Muscle of leg (tissue), 3 donors: ENCODE measurements at regions not wholly inside any gene's neighbourhood (a gene's known extent, or its start where the extent isn't known, plus 50 kb on each side); places are given as distances from the start of the nearest gene placed in this dataset.
"Not testable (repeated sequence)": the region's sequence is repeated elsewhere in the genome, so short reads cannot be mapped to it uniquely, and the experiment has no call there.

Experiments
- DNase-seq: peaks from one replicate; pipeline ENCODE4 v3.0.0; 2013
- H3K27ac ChIP-seq: one replicate; pipeline ENCODE4 v1.5.1; 2013; ENCODE audit warnings: mild to moderate bottlenecking, low read length, control low read depth
- H3K27me3 ChIP-seq: one replicate; pipeline ENCODE4 v1.6.1; 2013; ENCODE audit warnings: low read length; ENCODE audit not compliant: control insufficient read depth, insufficient read depth
- H3K36me3 ChIP-seq: one replicate; pipeline ENCODE4 v1.6.1; 2013; ENCODE audit warnings: low read length; ENCODE audit not compliant: control insufficient read depth, insufficient read depth
- H3K4me1 ChIP-seq: one replicate; pipeline ENCODE4 v1.6.1; 2013; ENCODE audit warnings: low read length; ENCODE audit not compliant: control insufficient read depth, insufficient read depth
- H3K4me3 ChIP-seq: one replicate; pipeline ENCODE4 v1.5.1; 2013; ENCODE audit warnings: low read length, control low read depth
- H3K9me3 ChIP-seq: replicated peaks from 2 replicates; pipeline ENCODE4 v1.6.1; 2013; ENCODE audit warnings: low read depth, low read length; ENCODE audit not compliant: control insufficient read depth
- WGBS: methylation state at CpG from one replicate; pipeline ENCODE4 v1.1.5; 2013; ENCODE audit warnings: missing lambda C conversion rate; ENCODE audit not compliant: insufficient coverage; 5-methylcytosine and 5-hydroxymethylcytosine counted together

DNA sequence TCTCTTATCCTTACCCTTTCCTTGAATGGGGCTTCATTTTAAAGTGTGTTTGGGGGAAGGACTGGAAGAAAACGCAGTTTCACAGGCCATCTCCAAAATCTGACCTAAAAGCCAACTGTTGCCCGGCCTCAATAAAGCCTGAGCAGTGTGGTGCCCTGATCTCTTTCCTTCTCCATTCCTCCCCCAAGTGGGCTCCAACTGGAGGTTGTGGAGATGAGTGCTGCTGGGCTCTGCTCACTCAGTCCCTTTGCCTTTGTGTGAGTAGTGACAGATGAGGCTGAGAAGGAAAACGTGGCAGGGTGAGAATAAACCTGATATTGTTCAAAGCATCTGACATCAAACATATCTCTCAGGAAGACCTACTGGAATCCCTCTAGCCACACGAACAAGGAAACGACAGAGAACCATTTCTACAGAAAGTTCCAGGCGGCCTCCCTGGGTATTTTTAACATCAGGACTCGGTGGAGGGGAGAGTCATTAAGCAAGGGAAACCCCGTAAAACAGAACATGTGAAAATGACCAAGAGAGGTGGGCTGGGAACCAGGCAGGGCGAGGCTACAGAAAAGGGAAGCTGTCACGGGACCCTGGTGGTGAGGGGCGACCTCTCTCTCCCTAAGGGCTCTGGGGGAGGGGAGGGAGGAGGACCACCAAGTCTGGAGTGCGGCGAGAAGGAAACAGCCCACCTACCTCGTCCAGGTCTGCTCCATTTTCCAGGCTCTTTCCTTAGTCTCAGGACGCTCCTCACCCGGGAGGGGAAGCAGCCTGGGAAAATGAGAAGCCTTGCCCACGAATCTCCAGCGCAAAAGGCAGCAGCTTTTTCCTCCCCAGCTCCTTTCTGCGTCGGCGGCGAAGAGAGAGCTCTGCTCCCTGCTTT lies 59.1 kb upstream of the NBPF26 start:
- not testable (repeated sequence) for H3K4me3 ChIP-seq, H3K4me1 ChIP-seq, DNase-seq, H3K36me3 ChIP-seq, H3K27ac ChIP-seq, H3K27me3 ChIP-seq, H3K9me3 ChIP-seq
- WGBS = no CpG with 5 or more reads among the region's 22 CpGs

DNA sequence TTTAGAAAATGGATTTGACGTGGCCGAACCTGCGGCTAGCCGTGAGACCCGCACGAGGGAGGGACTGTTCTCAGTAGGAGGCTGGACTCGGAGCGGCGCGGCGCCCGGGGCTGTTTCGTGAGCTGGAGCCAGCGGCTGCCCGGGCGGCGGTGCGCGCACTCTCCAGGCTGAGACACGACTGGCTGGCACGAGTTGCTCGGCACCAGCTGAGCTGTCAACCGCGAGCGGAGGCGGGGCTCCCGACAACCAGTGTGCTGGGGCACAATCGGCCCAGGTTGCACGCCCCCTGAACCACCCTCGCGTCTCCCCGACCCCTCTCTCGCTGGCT lies 58.5 kb upstream of the NBPF26 start:
- no CpG with 5 or more reads among the region's 33 CpGs for WGBS
- not testable (repeated sequence) for H3K9me3 ChIP-seq, H3K4me3 ChIP-seq, DNase-seq, H3K27me3 ChIP-seq, H3K4me1 ChIP-seq, H3K27ac ChIP-seq, H3K36me3 ChIP-seq

DNA sequence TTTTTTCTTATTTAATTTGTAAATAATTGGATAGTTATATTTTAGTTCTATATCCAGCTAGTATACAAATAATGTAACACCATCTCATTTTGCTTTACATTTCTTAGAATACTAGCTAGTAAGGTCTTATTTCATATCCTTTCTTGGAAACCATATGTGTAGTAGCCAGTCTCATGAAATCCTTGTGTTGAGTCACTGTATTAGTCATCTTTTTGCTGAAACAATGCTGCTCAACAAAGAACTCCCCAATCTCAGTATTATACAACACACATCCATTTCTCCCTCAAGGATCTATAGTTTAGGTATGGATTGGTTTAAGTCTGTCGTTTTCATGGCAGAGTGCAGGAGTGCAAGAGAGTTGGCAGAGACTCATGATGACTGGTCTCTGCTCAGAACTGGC lies 55.6 kb upstream of the NBPF26 start:
- DNase-seq, H3K27ac ChIP-seq, H3K36me3 ChIP-seq, H3K9me3 ChIP-seq, H3K4me3 ChIP-seq, H3K4me1 ChIP-seq, H3K27me3 ChIP-seq: not testable (repeated sequence)
- no CpG with 5 or more reads among the region's 1 CpG for WGBS
